ENCODE measurements at regions not wholly inside any gene's neighbourhood (a gene's known extent, or its start where the extent isn't known, plus 50 kb on each side); places are given as distances from the start of the nearest gene placed in this dataset.

DNA sequence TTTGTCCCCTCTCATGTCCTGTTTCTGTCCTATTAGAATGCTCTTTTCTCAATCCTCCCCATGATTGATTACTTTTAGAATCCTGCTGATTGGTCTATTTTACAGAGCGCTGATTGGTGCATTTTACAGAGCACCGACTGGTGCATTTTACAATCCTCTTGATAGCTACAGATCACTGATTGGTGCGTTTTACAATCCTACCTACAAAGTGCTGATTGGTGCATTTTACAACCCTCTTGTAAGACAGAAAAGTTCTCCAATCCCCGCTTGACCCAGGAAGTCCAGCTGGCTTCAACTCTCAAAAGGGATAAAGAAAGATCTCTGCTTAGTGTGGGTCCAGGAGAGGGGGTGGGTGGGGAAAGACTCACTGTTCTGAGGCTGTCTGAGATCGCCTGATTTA, 71.3 kb downstream of the DHRS2 start:
- no peak overlapping the region for H3K4me3 ChIP-seq (ENCODE audit: low read depth, low read length)
- in situ Hi-C loops (cut with HindIII; ENCODE audit: low sequenced_read_pairs): no loop called here
- TF ChIP-seq, protein P1, sequence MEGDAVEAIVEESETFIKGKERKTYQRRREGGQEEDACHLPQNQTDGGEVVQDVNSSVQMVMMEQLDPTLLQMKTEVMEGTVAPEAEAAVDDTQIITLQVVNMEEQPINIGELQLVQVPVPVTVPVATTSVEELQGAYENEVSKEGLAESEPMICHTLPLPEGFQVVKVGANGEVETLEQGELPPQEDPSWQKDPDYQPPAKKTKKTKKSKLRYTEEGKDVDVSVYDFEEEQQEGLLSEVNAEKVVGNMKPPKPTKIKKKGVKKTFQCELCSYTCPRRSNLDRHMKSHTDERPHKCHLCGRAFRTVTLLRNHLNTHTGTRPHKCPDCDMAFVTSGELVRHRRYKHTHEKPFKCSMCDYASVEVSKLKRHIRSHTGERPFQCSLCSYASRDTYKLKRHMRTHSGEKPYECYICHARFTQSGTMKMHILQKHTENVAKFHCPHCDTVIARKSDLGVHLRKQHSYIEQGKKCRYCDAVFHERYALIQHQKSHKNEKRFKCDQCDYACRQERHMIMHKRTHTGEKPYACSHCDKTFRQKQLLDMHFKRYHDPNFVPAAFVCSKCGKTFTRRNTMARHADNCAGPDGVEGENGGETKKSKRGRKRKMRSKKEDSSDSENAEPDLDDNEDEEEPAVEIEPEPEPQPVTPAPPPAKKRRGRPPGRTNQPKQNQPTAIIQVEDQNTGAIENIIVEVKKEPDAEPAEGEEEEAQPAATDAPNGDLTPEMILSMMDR (IDR thresholded peaks at IDR 0.05; ENCODE audit: low read depth, low read length): no peak
- no peak for DNase-seq (ENCODE audit: low read depth, low spot score)

DNA sequence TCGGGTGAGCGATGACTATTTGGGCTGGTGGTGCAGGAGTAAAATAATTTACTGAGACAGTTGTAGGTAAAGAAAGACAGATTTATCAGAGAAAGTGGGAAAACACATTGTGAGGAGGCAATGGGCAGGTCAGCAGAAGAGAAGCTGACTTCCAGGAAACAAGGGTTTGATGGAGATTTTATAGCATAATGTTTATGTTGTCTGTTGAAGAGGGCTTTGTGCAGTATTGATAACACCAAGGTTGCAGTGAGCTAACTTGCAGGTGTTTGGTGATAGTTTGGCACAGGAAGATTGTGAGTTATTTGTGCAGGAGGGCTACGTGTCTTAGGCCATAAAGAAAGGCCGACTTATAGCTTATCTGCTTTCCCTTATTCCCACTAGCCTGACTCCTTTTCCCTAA, 72.2 kb downstream of the DHRS2 start:
- H3K4me3 ChIP-seq (ENCODE audit: low read depth, low read length): no peak overlapping the region
- in situ Hi-C loops (cut with HindIII; ENCODE audit: low sequenced_read_pairs): no loop called here
- TF ChIP-seq, protein P1 (IDR thresholded peaks at IDR 0.05; ENCODE audit: low read depth, low read length): no peak
- DNase-seq (ENCODE audit: low read depth, low spot score): no peak

DNA sequence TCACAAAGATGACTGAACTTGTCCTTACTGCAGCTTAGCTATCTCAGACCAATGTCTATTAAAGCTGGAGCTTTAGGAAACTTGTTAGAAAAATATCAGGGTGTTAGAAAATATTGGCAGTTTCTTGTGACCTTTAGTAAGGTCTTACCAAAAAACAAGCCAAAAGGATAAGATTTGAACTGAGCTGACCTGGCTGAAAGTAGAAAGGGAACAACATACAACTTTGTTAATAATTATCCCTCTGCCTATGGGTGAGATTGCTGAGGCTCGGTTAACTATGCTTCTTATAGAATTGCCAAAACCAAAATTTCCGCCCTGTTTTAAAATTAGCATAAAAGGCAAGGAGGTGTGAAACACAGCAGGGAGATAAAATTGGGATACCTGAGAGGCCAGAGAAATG, 73.8 kb downstream of the DHRS2 start:
- in situ Hi-C loops (cut with HindIII; ENCODE audit: low sequenced_read_pairs): no loop called here
- no peak overlapping the region for H3K4me3 ChIP-seq (ENCODE audit: low read depth, low read length)
- TF ChIP-seq, protein P1 (IDR thresholded peaks at IDR 0.05; ENCODE audit: low read depth, low read length): no peak
- DNase-seq (ENCODE audit: low read depth, low spot score): no peak

DNA sequence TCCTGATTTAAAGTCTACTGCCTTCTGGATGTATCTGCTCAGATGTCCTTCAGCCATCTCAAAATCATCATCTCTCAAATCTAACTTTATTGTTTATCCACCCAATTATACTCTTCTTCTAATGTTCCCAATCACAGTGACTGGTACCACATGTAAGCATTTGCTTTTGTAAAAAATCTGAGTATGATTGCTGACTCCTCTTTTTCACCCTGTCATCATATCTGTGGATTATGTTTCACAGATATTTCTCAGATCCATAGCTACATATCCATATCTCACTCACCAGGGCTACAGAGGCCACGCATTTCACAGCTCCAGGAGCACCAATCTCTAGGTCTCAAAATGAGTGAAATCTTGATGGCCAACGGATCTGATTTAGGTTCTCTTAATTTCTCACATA, 76.1 kb downstream of the DHRS2 start:
- in situ Hi-C loops (cut with HindIII; ENCODE audit: low sequenced_read_pairs): no loop called here
- TF ChIP-seq, protein P1 (IDR thresholded peaks at IDR 0.05; ENCODE audit: low read depth, low read length): no peak
- DNase-seq (ENCODE audit: low read depth, low spot score): no peak
- no peak overlapping the region for H3K4me3 ChIP-seq (ENCODE audit: low read depth, low read length)

DNA sequence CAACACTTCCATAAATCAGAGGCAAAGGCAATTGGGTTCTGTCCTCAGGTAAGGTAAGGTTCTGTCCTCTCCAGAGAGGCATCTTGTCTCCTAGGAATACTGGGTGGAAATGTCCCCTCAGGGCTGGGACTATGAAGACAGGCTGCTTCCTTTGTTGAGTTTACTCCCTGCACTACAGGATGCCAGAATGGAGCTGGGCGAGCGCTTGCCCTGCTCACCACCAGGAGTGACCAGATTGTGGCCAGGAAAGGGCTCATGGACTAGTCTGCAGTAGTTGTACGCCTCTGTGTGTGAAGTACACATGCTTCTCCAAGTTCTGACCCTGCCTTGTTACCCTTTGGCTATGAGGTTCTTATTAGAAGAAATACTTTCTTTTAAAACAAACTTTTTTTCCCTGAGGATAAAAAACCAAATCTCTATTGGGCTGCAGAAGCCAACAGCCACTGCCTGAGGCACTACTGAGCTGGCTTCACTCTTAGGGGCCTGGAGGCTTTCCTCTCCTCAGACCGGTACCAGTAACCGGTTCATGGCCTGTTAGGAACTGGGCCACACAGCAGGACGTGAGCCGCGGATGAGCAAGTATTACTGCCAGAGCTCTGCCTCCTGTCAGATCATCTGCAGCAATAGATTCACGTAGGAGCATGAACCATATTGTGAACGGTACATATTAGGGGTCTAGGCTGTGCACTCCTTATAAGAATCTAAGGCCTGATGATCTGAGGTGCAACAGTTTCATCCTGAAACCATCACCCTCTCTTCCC, 83.2 kb downstream of the DHRS2 start:
- TF ChIP-seq, protein P1 (IDR thresholded peaks at IDR 0.05; ENCODE audit: low read depth, low read length): no peak
- in situ Hi-C loops (cut with HindIII; ENCODE audit: low sequenced_read_pairs): no loop called here
- DNase-seq (ENCODE audit: low read depth, low spot score): no peak
- no peak overlapping the region for H3K4me3 ChIP-seq (ENCODE audit: low read depth, low read length)

DNA sequence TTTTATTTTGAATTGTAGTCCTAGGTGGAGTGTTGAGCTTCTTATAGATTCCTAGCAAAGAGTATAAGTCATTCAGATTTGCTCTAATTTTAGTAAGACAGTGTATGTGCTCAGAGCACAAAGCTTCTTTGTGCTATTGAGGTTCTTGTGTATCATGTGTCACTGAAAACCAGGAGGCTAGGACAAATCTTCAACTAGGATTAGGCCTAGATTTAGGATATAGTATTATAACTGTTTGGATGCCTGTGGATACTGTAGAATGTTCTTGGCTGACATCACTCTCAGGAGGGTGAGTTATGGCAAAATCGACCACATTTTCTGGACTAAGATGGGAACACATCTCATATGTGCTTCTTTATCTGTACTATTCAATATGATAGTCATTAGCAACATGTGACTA, 86.5 kb downstream of the DHRS2 start:
- TF ChIP-seq, protein P1 (IDR thresholded peaks at IDR 0.05; ENCODE audit: low read depth, low read length): no peak
- H3K4me3 ChIP-seq (ENCODE audit: low read depth, low read length): no peak overlapping the region
- DNase-seq (ENCODE audit: low read depth, low spot score): no peak
- in situ Hi-C loops (cut with HindIII; ENCODE audit: low sequenced_read_pairs): loop anchor here (10.0 kb wide), 1 partner anchor 98 kb away; no protein-coding TSS in a partner anchor

All from astrocyte of the spinal cord (primary cell).